HG03565 (cell line): ENCODE measurements at regions not wholly inside any gene's neighbourhood (a gene's known extent, or its start where the extent isn't known, plus 50 kb on each side); places are given as distances from the start of the nearest gene placed in this dataset.

Experiments
- ATAC-seq: cut with Tn5 transposase; IDR thresholded peaks from one replicate; pipeline ENCODE4 v1.9.1; 2021; ENCODE audit warnings: mild to moderate bottlenecking, moderate library complexity; ENCODE audit not compliant: unreplicated experiment

DNA sequence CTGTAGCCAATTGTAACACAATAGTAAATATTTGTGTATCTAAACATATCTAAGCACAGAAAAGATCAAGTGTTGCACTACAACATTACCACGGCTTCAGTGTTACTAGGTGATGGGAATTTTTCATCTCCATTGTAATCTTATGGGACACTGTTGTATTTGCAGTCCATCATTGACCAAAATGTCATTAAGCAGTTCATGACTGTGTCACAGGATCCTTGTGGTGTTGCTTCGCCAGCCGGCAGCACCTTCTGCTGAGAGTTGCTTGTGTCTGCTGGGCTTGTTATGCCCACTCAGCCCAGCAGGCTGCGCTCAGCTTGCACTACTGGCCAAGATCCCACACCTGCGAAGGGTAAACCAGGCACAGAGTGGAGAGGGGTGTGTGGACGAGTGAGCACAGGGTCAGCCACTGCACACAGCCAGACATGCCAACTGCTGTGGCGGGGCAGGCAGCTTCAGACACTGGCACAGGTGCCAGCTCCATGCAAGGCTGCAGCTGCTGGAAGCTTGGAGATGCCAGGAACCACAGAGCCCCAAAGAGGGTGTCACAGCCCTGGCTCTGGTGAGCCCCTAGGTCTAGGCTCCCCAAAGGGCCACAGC is 273.7 kb downstream of the CETN3 start:
- no peak for ATAC-seq

GRCh38 chr5:90134892-90135291 is 274.7 kb downstream of the CETN3 start:
- no peak for ATAC-seq

DNA sequence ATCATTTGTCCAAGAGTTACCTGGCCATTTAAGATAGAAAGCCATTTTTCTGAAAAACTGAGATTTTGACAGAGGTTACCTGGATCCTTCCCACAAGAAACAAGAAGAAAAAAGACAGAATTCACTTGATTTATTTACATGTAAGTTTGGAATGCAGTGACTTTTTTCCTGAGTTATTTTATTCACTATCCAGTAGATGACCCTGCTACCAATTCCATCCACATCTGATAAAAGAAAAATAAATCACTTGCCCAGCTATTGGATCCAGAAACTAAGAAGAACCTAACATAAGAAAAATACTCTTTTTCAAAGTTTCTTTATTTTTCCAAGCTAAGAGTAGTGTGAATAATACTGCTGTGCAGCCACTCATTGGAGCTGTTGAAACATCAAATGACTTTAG is 275.2 kb downstream of the CETN3 start:
- no peak for ATAC-seq

GRCh38 chr5:90133941-90134340 is 275.6 kb downstream of the CETN3 start:
- no peak for ATAC-seq

- peak; percentile 69 for ATAC-seq
Observed at GRCh38 chr5:90131383-90132133, 278.0 kb downstream of the CETN3 start.

- ATAC-seq: no peak
Observed at GRCh38 chr5:90128551-90128950, 281.0 kb downstream of the CETN3 start.

DNA sequence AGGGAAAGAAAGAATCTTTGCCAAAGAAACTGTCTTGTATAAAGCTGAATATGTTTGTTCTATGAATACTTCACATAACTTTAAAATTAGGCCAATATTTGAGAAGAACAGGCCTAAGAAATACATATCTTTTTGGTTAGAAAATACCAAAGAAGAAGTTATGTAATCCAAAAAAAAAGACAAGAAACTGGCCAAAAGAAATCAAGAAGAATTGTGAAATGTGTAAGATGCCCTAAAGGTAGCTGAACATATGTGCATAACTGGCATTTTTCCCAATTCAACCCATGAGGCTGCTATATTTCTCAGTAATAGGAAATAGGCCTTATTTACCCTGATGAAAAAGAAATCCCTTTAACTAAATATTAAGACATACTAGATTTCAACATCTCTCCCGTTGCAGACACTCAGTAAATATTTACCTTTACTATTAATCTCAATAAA is 290.0 kb downstream of the CETN3 start:
- no peak for ATAC-seq

DNA sequence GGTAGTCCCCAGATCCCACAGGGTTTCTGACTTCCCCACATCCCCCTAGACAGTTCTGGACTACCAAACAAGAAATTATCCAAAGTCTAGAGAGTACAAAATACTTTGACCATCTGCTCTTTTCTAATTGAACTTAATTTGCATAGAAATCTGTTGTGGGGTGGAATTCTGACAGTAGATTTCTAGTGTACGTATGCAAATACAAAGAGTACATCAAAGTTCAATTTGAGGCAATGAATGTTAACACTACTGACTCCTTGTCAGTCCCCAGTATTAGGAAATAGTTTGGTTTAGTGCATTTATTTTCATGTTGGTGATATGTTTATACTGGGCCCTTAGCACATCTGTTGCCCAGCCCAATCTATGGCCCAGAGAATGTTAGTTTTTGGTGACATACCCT is 292.6 kb downstream of the CETN3 start:
- ATAC-seq: no peak

- ATAC-seq: no peak
Observed at GRCh38 chr5:90113108-90113507, 296.4 kb downstream of the CETN3 start.

- no peak for ATAC-seq
Observed at GRCh38 chr5:90112033-90112692, 297.4 kb downstream of the CETN3 start.

- ATAC-seq: no peak
Observed at GRCh38 chr5:90111364-90112032, 298.1 kb downstream of the CETN3 start.

GRCh38 chr5:90109285-90109684 is 300.3 kb downstream of the CETN3 start:
- no peak for ATAC-seq

DNA sequence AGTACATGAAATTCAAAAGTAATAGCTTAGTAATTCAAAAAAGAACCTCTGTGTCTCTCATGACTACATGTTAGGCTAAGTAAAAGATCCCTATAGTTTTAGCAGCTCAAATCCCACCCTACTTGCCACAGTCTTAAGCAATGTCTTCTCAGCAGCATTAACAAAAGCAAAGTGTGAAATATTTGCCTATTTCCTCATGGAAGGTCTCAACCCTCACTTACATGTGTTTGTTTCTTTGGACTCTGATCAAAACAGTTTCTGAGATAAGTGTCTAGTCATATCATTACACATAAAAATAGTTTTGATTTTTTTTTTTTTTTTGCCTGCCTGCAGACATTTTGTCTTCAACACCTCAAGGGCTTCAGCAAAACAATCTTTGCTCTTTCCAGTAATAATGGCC is 310.5 kb downstream of the CETN3 start:
- no peak for ATAC-seq

DNA sequence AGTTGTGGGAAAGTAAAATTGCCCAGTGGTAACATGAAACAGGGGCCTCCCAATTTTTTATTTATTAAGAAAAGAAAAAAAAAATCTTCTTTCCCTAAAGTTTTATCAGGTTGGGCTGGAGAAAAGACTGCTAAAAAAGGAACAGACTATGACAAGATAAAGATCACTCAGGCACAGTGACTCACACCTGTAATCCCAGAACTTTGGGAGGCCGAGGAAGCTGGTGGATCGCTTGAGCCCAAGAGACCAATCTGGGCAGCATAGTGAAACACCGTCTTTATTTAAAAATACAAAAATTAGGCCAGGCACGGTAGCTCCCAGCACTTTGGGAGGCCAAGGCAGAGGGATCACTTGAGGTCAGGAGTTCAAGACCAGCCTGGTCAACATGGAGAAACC is 312.5 kb downstream of the CETN3 start:
- no peak for ATAC-seq

- ATAC-seq: no peak
Observed at GRCh38 chr5:90096415-90097081, 313.0 kb downstream of the CETN3 start.

- no peak for ATAC-seq
Observed at GRCh38 chr5:90095292-90096060, 314.1 kb downstream of the CETN3 start.

DNA sequence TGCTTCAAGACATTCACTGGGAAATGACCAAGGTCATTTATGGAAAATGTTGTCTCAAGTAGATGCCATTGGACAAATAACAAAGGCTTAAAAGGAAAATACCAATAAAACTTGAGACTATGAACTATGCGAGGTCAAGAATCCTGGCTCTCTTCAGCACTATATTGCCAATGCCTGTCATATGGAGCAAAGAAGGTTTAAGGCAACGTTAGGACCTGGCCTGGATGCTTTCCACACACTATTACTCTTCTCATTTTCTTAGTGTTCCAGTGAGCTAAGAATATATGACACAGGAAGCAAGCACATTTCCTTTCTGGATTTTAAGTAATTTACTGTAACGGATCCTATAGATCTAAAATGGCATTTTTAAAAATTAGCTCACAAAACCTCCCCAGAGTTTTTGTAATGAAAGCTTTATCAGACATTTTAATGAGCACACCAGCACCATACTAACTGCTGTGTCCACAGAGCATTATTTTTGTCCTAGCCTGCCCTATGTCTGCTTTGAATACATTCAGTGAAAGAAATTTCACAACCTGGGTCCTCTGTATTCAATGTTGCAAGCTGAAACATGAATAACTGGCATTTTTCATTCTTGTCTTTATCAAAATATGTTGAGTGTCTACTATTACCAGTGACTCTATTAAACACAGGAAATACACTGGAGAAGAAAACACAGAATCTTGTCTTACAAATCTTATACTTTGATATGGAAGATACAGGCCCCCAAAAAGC is 315.6 kb downstream of the CETN3 start:
- ATAC-seq: no peak

GRCh38 chr5:90092734-90093133 is 316.8 kb downstream of the CETN3 start:
- no peak for ATAC-seq

DNA sequence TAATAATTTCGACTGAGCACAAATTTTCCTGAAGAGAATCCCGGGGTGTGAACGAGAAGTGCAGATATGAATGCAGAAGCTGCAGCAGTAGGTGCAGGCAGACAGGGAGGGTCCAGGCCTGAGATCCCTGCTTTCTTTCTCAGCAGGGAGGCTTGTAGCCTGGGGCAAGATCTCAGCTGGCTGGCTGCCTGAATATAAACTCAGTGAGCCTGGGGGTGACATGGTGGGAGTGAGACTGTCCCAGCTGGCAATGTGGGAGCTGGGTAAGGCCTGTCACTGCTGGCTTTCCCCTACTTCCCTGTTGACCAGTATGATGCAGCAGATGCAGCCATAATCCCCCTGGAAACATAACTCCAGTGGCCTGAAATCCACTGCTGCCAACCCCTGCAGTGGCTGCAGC is 325.2 kb downstream of the CETN3 start:
- ATAC-seq: no peak
